Vagina (tissue), 2 donors: ENCODE measurements at regions not wholly inside any gene's neighbourhood (a gene's known extent, or its start where the extent isn't known, plus 50 kb on each side); places are given as distances from the start of the nearest gene placed in this dataset.

Source experiments
- CTCF ChIP-seq, 3 experiments: fragments of 450-650 bp in 2 of 3; fragments of 200-600 bp in 1 of 3; sonication (generic) in 1 of 3; IDR thresholded peaks; one replicate each; pipeline ENCODE4 v1.5.1; 2017 to 2019; ENCODE audit warnings: antibody characterized with exemption in 3 of 3, mild to moderate bottlenecking in 2 of 3, moderate library complexity in 2 of 3
- POLR2A ChIP-seq, 2 donors: fragments of 450-650 bp; IDR thresholded peaks; one replicate each; pipeline ENCODE4 v1.6.1; 2017; ENCODE audit warnings: antibody characterized with exemption in 2 of 2, mild to moderate bottlenecking in 2 of 2, moderate library complexity in 2 of 2
- POLR2AphosphoS5 ChIP-seq, 2 donors: sonication (generic); formaldehyde crosslinking; IDR thresholded peaks; one replicate each; pipeline ENCODE4 v1.9.0; 2017; ENCODE audit warnings: antibody characterized with exemption in 2 of 2, mild to moderate bottlenecking in 2 of 2, low read depth in 1 of 2; ENCODE audit not compliant: insufficient read depth in 1 of 2

- no peak for TF ChIP-seq CTCF (IDR thresholded peaks at IDR 0.05)
- no peak for TF ChIP-seq POLR2AphosphoS5 (IDR thresholded peaks at IDR 0.05; ENCODE audit: insufficient read depth in 1 of 2, low read depth in 1 of 2)
- TF ChIP-seq POLR2A (IDR thresholded peaks at IDR 0.05): no peak
These were observed 107.5 kb downstream of the GADD45G start for GRCh38 chr9:89712283-89712682.
